Omental fat pad (tissue), 3 donors: ENCODE measurements at regions not wholly inside any gene's neighbourhood (a gene's known extent, or its start where the extent isn't known, plus 50 kb on each side); places are given as distances from the start of the nearest gene placed in this dataset.

Experiments
- ATAC-seq: fragments of 150-250 bp; one replicate; pipeline ENCODE4 v1.9.1; 2016; ENCODE audit warnings: mild to moderate bottlenecking, moderate library complexity; ENCODE audit not compliant: low FRiP score
- DNase-seq: peaks from one replicate; pipeline ENCODE4 v3.0.0-alpha.2; 2019; ENCODE audit warnings: low spot score
- TF ChIP-seq, protein P1 (sequence below), 3 donors: fragments of 450-650 bp; IDR thresholded peaks; one replicate each; pipeline ENCODE4 v1.5.1; 2016 to 2017; ENCODE audit warnings: antibody characterized with exemption in 3 of 3, mild to moderate bottlenecking in 3 of 3, moderate library complexity in 2 of 3

DNA sequence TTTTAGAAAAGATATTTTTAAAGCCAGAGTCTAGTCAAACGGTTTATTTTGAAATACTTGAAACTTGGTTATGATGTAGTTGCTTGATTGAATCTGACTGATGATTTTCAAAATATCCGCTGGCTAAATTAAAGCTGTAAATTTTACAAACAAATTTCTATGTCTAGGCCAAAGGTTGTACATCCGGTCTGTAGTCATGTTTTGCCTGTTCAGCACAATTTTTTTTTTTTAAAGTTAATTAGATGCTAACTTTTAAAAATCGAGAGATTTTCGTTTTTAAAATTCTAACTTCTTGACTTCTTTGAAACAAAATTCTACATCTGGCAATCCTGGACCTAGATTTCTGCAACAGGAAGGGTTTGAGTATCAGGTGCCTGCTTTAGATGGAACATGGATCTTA is 412.4 kb downstream of the TXNL1 start:
- TF ChIP-seq, protein P1, sequence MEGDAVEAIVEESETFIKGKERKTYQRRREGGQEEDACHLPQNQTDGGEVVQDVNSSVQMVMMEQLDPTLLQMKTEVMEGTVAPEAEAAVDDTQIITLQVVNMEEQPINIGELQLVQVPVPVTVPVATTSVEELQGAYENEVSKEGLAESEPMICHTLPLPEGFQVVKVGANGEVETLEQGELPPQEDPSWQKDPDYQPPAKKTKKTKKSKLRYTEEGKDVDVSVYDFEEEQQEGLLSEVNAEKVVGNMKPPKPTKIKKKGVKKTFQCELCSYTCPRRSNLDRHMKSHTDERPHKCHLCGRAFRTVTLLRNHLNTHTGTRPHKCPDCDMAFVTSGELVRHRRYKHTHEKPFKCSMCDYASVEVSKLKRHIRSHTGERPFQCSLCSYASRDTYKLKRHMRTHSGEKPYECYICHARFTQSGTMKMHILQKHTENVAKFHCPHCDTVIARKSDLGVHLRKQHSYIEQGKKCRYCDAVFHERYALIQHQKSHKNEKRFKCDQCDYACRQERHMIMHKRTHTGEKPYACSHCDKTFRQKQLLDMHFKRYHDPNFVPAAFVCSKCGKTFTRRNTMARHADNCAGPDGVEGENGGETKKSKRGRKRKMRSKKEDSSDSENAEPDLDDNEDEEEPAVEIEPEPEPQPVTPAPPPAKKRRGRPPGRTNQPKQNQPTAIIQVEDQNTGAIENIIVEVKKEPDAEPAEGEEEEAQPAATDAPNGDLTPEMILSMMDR (IDR thresholded peaks at IDR 0.05), result no peak
- ATAC-seq (no peak), DNase-seq (no peak)

DNA sequence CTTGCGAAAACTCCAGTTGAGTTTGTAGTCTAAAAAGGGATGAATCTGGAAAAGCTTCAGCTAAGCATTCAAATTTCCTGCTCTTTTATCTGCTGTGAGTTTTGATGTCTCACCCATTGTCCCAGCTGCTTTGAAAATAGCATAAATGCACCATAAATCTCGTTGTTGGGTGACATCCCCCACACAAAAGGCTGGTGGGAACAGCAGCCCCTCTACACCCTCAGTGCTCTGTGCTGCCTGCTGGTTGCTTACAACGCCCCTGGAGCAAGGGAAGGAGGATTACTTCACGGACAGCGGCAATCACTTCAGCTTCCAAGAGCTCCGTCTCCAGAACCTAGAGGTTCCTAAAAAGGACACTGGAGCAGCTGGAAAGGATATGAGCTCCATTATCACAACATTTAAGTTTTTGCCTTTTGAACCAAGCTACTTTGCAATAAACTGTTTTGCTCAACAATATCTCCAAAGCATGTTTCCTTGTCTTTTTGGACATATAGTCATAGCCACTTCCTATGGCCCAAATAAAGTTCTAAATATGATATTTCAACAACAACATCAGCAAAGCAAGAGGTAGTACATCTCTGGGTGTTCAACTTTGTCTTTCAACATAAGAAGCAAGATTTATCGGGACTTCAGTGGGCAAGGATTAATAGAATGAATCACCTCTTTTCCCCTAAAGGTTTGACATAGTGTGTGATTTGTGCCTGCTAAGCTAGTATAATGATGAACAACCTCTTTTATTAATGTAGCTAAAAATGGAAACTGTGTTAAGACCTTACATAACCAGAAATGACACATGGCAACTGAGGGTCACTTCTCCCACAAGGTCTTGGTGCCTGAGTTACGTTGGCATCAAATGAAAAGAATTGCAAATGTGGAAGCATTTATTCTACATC is 413.5 kb downstream of the TXNL1 start:
- DNase-seq, result no peak
- TF ChIP-seq, protein P1 (IDR thresholded peaks at IDR 0.05), result no peak
- no peak for ATAC-seq

DNA sequence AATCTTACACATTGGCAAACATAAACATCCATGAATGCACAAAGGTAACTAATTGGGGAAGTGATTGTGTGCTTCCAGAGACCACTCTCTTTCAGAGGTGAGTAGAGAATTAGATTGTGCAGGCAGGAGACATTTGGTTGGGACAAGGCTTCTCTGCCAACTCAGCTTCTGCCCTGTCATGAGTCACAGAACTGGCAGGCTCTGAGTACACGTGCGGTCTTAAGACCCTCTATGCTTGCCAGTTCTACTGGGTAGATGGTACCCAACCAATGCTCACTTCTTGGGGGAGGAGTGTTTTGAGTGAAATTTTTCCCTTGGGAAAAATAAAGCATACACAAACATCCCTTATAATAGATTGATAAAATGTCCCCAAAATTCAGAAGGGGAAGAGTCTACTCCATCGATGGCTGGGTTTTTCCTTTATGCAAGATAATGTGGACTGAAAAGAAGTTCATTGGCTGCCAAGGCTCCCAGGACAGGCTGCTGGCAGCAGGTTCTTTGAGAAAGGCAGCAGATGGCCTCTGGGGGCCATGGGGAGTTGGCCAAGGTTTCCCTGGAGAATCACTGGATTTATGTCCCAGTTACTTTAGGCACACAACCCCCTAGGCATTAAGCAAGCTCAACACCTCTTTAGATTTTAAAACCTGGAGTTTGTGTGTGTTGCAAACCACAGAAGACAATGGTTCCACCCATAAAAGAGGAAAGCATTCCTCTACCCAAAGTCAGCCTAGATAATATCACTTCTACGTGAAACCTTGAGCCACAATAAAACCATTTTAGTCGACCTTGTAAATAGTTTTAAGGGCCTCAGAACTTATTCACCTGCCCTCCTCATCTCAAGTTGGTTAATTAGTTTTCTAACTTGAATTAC is 417.0 kb downstream of the TXNL1 start:
- DNase-seq, result no peak
- TF ChIP-seq, protein P1 (IDR thresholded peaks at IDR 0.05), result no peak
- no peak for ATAC-seq

DNA sequence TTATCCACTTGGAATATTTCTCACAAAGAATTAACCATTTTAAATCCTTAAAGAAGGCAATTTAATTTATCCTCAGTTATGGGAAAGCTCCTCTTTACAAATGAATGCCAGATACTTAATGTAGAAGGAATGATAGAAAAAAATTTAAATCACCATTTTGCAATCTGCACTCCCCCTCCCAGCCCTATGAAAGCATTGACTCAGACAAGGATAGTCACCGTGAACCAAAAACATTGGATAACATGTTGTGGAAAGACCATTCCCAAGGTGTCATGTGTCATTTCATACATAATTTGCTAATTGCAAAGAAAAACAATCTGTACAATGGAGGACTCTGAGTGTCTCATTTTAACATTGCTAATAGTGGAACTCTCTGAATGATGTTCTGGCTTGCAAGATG is 421.0 kb downstream of the TXNL1 start:
- DNase-seq (no peak), ATAC-seq (no peak)
- TF ChIP-seq, protein P1 (IDR thresholded peaks at IDR 0.05), result no peak

DNA sequence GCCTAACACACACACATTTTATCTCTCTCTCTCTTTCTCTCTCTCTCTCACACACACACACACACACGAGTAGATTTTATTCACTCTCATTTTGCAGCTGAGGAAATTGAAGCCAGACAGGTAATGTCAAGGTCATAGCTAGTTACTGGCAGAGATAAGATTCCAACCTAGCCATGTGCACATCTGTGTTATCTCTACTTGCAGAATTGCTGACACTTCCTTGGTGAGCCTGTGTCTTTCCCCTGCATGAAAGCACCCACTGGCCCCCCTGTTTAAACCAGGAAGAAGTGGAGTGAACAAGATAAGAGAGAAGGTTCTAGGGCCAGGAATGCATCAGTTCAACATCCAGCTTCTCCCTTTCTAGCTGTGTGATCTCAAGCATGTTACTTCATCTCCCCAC is 423.7 kb downstream of the TXNL1 start:
- TF ChIP-seq, protein P1 (IDR thresholded peaks at IDR 0.05), result no peak
- no peak for DNase-seq
- ATAC-seq, result no peak

DNA sequence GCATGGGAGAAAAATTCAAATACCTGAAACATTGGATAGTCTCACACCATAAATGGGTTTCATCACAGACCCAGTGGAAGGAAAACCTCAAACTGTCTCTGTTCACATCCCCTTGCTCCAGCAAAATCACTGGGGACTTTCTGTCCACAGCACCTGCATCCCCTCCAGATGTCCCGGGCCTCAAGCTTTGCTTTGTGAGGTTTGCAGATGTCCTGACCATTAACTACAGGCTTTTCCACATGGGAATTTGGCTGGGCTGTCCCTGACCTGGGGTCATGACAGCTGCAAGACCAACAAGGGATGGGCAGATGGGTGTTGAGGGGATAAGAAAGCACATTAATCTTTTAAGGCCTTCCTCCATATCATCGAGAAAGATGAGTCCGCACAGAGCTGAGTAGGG is 427.9 kb downstream of the TXNL1 start:
- DNase-seq, result no peak
- TF ChIP-seq, protein P1 (IDR thresholded peaks at IDR 0.05), result no peak
- ATAC-seq, result no peak
